OCI-LY3 (cell line): ENCODE measurements at regions not wholly inside any gene's neighbourhood (a gene's known extent, or its start where the extent isn't known, plus 50 kb on each side); places are given as distances from the start of the nearest gene placed in this dataset.

Experiments
- H2AFZ ChIP-seq: fragments of 200-600, 300-600 bp; shearing (Covaris generic); 2 replicates; pipeline ENCODE4 v1.6.0; 2014; ENCODE audit warnings: antibody characterized with exemption, low read depth, low read length
- H3K27ac ChIP-seq: fragments of 200-600, 300-600 bp; sonication (generic); 2 replicates; pipeline ENCODE4 v1.5.1; 2014; ENCODE audit warnings: mild to moderate bottlenecking, low read length, moderate library complexity, mixed read lengths
- H3K27me3 ChIP-seq: fragments of 200-600, 300-600 bp; sonication (generic); 2 replicates; pipeline ENCODE4 v1.6.1; 2014; ENCODE audit warnings: low read depth, low read length, mixed read lengths
- H3K36me3 ChIP-seq: fragments of 200-600, 300-600 bp; sonication (generic); replicated peaks from 2 replicates; pipeline ENCODE3; 2014; ENCODE audit warnings: low read depth, low read length, mixed read lengths
- H3K4me1 ChIP-seq: fragments of 300-600, 200-600 bp; sonication (generic); 2 replicates; pipeline ENCODE4 v1.6.1; 2014; ENCODE audit warnings: low read length, mixed read lengths
- H3K4me2 ChIP-seq: fragments of 200-600, 300-600 bp; sonication (generic); 2 replicates; pipeline ENCODE4 v1.6.1; 2014; ENCODE audit warnings: low read length, mixed read lengths
- H3K4me3 ChIP-seq: fragments of 300-600, 200-600 bp; sonication (generic); 2 replicates; pipeline ENCODE4 v1.5.1; 2014; ENCODE audit warnings: antibody characterized with exemption, mild to moderate bottlenecking, low read length, moderate library complexity
- H3K79me2 ChIP-seq: fragments of 300-600, 200-600 bp; shearing (Covaris generic); 2 replicates; pipeline ENCODE4 v1.6.1; 2014; ENCODE audit warnings: mild to moderate bottlenecking, low read length, mixed read lengths
- H3K9ac ChIP-seq: fragments of 300-600, 200-600 bp; shearing (Covaris generic); 2 replicates; pipeline ENCODE4 v1.6.0; 2014; ENCODE audit warnings: mild to moderate bottlenecking, low read length, moderate library complexity
- H3K9me3 ChIP-seq: fragments of 200-600, 300-600 bp; shearing (Covaris generic); 2 replicates; pipeline ENCODE4 v1.6.1; 2014; ENCODE audit warnings: low read length, mixed read lengths; ENCODE audit not compliant: insufficient read depth
- H4K20me1 ChIP-seq: fragments of 200-600, 300-600 bp; sonication (generic); 2 replicates; pipeline ENCODE4 v1.6.1; 2016; ENCODE audit warnings: low read length, mixed read lengths; ENCODE audit not compliant: insufficient read depth
- EZH2phosphoT487 ChIP-seq: fragments of 200-600 bp; shearing (Covaris generic); IDR thresholded peaks from 2 replicates; pipeline ENCODE4 v1.6.1; 2018; ENCODE audit warnings: antibody characterized with exemption, mixed run types, low read depth
- TF ChIP-seq, protein P1 (sequence below): fragments of 200-600, 300-600 bp; sonication (generic); IDR thresholded peaks from 2 replicates; pipeline ENCODE4 v1.5.1; 2014; ENCODE audit warnings: antibody characterized with exemption, low read length, low read depth

DNA sequence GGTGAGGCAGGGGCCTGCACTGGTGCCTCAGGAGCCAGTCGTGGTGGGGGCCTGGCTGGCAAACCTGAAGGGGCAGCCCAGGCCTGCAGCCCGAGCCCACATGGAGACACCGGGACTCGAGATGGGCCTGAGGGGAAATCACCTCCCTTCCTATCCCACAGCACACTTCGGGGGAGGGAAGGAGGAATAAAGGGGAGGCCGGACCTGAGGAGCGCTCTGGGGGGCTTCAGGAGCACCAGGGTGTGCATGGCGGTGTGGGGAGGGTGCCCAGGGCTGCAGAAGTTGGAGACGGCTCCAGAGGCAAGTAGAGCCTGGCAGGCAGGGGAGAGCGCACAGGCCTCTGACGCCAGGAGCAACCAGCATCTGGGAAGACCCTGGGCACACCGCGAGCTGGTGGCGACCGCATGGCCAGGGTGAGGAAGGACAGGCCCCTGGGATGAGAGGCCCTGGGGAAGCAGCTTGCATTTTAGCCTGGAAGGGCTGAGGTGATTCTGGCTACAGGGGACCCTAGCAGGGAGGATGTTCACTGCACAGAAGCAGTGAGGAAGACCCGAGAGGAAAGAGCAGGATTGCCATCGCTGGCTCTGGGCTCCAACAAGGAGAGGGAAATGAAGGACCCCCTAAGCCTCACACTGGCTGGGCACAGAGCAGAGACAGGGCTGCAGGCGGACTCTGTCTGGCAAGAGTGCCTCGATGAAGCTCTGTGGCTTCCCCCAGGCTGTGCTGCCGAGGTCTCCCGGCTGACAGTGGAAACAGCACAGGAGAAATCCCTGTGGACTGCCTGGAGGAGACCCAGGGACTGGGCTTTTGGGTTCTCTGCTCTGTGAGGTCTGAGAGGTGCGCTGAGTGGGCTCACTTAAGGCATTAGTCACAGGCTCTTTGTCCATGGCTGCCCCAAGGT lies 457.7 kb downstream of the BRD1 start:
- Histone ChIP-seq H3K79me2 (no peaks in the 10 kb centered on the region), H3K9me3 (no peaks in the 10 kb centered on the region), H3K9ac (no peak overlapping the region)

DNA sequence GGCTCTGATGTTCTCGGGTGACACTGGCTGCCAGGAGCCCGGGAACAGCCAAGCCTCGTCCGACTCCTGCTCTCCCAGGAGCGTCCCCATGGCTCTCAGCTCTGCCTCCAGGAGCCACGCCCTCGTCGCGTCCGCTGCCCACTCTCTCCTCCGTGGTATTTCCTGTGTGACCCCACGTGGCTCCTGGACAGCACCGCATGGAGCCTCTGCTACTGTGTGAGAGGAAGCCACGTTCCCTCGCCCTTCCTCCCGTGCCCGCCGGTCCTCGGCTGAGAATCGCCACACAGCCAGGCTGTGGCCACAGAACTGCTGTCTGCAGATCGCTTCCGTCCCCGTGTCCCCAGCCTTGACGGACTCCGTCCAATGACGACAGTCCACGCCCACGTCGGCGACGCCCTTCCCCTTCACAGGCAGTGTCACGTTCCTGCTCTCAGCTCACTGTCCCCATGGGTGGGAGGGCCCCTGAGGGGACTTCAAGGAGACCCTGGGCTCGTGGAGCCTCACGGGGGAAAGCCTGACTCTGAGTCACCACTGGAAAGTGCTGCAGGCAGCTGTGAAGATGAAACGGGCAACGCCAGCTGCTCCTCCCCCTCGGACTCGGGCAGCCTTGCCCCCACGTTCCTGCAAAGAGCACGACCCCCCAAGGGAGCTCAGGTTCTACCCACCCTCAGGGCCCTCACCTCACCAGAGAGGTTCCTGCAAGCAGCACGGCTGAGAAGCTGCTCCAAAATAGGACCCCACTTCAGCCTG lies 458.5 kb downstream of the BRD1 start:
- H3K27ac ChIP-seq, result no peak overlapping the region
- TF ChIP-seq, protein P1, sequence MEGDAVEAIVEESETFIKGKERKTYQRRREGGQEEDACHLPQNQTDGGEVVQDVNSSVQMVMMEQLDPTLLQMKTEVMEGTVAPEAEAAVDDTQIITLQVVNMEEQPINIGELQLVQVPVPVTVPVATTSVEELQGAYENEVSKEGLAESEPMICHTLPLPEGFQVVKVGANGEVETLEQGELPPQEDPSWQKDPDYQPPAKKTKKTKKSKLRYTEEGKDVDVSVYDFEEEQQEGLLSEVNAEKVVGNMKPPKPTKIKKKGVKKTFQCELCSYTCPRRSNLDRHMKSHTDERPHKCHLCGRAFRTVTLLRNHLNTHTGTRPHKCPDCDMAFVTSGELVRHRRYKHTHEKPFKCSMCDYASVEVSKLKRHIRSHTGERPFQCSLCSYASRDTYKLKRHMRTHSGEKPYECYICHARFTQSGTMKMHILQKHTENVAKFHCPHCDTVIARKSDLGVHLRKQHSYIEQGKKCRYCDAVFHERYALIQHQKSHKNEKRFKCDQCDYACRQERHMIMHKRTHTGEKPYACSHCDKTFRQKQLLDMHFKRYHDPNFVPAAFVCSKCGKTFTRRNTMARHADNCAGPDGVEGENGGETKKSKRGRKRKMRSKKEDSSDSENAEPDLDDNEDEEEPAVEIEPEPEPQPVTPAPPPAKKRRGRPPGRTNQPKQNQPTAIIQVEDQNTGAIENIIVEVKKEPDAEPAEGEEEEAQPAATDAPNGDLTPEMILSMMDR, result no peak
- no peak for TF ChIP-seq EZH2phosphoT487

More for the DNA sequence above, 457.7 kb downstream of the BRD1 start:
- no peak overlapping the region for H3K4me2 ChIP-seq
- H3K27ac ChIP-seq, result no peak overlapping the region
- no peaks in the 10 kb centered on the region for H3K27me3 ChIP-seq
- H3K4me1 ChIP-seq, result no peaks in the 10 kb centered on the region
- H4K20me1 ChIP-seq, result no peaks in the 10 kb centered on the region
- H3K36me3 ChIP-seq, result no peaks in the 10 kb centered on the region
- H3K4me3 ChIP-seq, result no peak overlapping the region
- H2AFZ ChIP-seq, result no peak overlapping the region
- no peak for TF ChIP-seq EZH2phosphoT487
- TF ChIP-seq, protein P1, result no peak

DNA sequence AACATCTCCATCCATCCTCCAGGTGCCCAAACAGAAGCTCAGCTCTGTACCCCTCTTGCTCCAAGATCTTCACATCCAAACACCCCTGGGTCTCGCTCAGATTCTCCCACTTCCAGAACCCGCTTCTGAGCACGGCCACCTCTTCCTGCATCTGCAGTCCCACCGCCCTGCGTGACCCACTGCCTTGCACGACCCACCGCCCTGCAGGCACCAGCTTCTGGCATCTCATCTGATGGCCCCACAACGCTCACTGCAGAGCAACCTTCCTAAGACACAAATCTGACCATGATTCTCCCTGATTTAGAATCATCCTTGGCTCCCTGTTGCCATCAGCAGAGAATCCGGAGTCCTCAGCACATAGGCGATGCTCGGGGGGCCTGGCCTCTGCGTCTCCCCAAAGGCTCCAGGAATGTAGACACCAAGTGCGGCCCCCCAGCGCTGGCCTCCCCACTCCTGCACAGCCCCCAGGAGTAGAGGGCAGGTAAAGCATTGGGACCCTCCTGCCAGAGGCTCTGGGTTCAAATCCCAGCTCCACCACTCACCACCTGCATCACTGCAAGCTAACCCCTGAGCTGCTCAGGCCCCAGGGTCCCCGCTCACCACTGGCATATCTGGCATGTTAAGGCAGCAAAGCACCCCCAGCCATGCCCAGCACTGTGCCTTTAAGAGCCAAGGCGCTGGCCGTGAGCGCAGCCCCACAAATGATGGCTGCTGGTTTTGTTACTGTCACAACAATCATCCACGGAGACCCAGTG lies 459.3 kb downstream of the BRD1 start:
- no peaks in the 10 kb centered on the region for H3K4me1 ChIP-seq
- H3K4me2 ChIP-seq, result no peak overlapping the region
- H2AFZ ChIP-seq, result no peak overlapping the region
- TF ChIP-seq, protein P1, result no peak
- no peak for TF ChIP-seq EZH2phosphoT487
- H3K9ac ChIP-seq, result no peak overlapping the region
- H3K36me3 ChIP-seq, result no peaks in the 10 kb centered on the region
- no peaks in the 10 kb centered on the region for H3K9me3 ChIP-seq
- no peaks in the 10 kb centered on the region for H3K79me2 ChIP-seq
- H4K20me1 ChIP-seq, result no peaks in the 10 kb centered on the region
- no peak overlapping the region for H3K27ac ChIP-seq
- no peaks in the 10 kb centered on the region for H3K27me3 ChIP-seq
- H3K4me3 ChIP-seq, result no peak overlapping the region

More for the DNA sequence above, 458.5 kb downstream of the BRD1 start:
- Histone ChIP-seq H3K79me2 (no peaks in the 10 kb centered on the region), H3K9me3 (no peaks in the 10 kb centered on the region), H3K4me3 (no peak overlapping the region), H2AFZ (no peak overlapping the region), H3K9ac (no peak overlapping the region), H3K27me3 (no peaks in the 10 kb centered on the region), H4K20me1 (no peaks in the 10 kb centered on the region), H3K36me3 (no peaks in the 10 kb centered on the region), H3K4me2 (no peak overlapping the region), H3K4me1 (no peaks in the 10 kb centered on the region)
